ENCODE measurements at regions not wholly inside any gene's neighbourhood (a gene's known extent, or its start where the extent isn't known, plus 50 kb on each side); places are given as distances from the start of the nearest gene placed in this dataset.

- DNase-seq (ENCODE audit: low read depth in 1 of 2, low spot score in 1 of 2), result no peak
Measured at GRCh38 chr1:68963353-68963752, 466.5 kb upstream of the DEPDC1 start.

DNA sequence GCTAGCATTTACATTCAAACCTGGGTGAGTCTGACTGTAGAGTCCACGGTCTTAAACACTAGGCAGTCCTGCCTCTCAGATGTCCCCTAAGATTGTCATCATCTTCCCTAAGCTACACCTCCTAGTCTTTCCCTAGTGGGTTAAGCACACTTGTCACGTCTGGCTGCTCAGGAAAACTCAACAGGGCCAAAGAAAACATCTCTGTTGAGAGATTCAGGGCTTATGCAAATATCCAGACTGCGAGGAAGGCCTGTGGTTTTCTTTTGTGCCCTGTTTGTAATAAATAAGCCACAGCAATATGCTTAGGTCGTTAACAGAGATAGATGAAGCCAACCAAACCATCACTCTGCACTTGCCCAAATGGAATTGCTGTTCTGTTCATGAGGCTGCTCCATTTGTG is 472.6 kb upstream of the DEPDC1 start:
- TF ChIP-seq, protein P1, sequence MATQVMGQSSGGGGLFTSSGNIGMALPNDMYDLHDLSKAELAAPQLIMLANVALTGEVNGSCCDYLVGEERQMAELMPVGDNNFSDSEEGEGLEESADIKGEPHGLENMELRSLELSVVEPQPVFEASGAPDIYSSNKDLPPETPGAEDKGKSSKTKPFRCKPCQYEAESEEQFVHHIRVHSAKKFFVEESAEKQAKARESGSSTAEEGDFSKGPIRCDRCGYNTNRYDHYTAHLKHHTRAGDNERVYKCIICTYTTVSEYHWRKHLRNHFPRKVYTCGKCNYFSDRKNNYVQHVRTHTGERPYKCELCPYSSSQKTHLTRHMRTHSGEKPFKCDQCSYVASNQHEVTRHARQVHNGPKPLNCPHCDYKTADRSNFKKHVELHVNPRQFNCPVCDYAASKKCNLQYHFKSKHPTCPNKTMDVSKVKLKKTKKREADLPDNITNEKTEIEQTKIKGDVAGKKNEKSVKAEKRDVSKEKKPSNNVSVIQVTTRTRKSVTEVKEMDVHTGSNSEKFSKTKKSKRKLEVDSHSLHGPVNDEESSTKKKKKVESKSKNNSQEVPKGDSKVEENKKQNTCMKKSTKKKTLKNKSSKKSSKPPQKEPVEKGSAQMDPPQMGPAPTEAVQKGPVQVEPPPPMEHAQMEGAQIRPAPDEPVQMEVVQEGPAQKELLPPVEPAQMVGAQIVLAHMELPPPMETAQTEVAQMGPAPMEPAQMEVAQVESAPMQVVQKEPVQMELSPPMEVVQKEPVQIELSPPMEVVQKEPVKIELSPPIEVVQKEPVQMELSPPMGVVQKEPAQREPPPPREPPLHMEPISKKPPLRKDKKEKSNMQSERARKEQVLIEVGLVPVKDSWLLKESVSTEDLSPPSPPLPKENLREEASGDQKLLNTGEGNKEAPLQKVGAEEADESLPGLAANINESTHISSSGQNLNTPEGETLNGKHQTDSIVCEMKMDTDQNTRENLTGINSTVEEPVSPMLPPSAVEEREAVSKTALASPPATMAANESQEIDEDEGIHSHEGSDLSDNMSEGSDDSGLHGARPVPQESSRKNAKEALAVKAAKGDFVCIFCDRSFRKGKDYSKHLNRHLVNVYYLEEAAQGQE (IDR thresholded peaks at IDR 0.05; ENCODE audit: insufficient replicate concordance, low read depth), result no peak
- no peak for DNase-seq (ENCODE audit: low read depth in 1 of 2, low spot score in 1 of 2)
- no peak overlapping the region for H3K27ac ChIP-seq (replicated peaks)
- no peak overlapping the region for H3K4me3 ChIP-seq (replicated peaks; ENCODE audit: insufficient read depth, low read length)
- no peaks in the 10 kb centered on the region for H3K27me3 ChIP-seq (ENCODE audit: insufficient read depth, poor library complexity, severe bottlenecking)

More at GRCh38 chr1:68963353-68963752, 466.5 kb upstream of the DEPDC1 start:
- Histone ChIP-seq H3K4me3 (replicated peaks; ENCODE audit: insufficient read depth, low read length) (no peak overlapping the region), H3K27ac (replicated peaks) (no peak overlapping the region), H3K27me3 (ENCODE audit: insufficient read depth, poor library complexity, severe bottlenecking) (no peaks in the 10 kb centered on the region)
- TF ChIP-seq POLR2AphosphoS5 (IDR thresholded peaks at IDR 0.05; ENCODE audit: low read depth) (no peak), GABPA (IDR thresholded peaks at IDR 0.05; ENCODE audit: low read depth) (no peak), SPI1 (IDR thresholded peaks at IDR 0.05; ENCODE audit: borderline replicate concordance, low read depth) (no peak)
- TF ChIP-seq, protein P2, sequence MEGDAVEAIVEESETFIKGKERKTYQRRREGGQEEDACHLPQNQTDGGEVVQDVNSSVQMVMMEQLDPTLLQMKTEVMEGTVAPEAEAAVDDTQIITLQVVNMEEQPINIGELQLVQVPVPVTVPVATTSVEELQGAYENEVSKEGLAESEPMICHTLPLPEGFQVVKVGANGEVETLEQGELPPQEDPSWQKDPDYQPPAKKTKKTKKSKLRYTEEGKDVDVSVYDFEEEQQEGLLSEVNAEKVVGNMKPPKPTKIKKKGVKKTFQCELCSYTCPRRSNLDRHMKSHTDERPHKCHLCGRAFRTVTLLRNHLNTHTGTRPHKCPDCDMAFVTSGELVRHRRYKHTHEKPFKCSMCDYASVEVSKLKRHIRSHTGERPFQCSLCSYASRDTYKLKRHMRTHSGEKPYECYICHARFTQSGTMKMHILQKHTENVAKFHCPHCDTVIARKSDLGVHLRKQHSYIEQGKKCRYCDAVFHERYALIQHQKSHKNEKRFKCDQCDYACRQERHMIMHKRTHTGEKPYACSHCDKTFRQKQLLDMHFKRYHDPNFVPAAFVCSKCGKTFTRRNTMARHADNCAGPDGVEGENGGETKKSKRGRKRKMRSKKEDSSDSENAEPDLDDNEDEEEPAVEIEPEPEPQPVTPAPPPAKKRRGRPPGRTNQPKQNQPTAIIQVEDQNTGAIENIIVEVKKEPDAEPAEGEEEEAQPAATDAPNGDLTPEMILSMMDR (IDR thresholded peaks at IDR 0.05; ENCODE audit: insufficient read depth, low read length), result no peak
- TF ChIP-seq, protein P1 (IDR thresholded peaks at IDR 0.05; ENCODE audit: insufficient replicate concordance, low read depth), result no peak

DNA sequence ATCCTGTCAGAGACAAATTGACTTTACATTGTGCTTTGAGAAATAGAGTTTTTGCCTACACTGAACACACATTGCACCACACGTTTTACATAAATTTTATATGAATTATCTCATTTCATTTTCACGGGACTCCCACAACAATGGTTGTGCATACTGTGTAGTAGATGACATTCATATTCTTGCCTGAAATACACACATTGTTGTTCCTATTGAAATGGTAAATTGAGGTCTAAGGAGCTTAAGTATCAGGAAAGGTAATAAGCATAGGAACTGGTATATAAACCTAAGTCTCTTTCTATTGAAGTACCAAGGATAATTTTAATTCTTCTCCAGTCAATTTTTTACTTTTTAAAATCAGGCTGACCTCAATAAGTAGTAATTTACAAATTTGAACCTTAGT is 473.7 kb upstream of the DEPDC1 start:
- DNase-seq (ENCODE audit: low read depth in 1 of 2, low spot score in 1 of 2), result no peak
- no peak for TF ChIP-seq GABPA (IDR thresholded peaks at IDR 0.05; ENCODE audit: low read depth)
- TF ChIP-seq, protein P2 (IDR thresholded peaks at IDR 0.05; ENCODE audit: insufficient read depth, low read length), result no peak
- no peak for TF ChIP-seq POLR2AphosphoS5 (IDR thresholded peaks at IDR 0.05; ENCODE audit: low read depth)
- Histone ChIP-seq H3K4me3 (replicated peaks; ENCODE audit: insufficient read depth, low read length) (no peak overlapping the region), H3K27ac (replicated peaks) (no peak overlapping the region), H3K27me3 (ENCODE audit: insufficient read depth, poor library complexity, severe bottlenecking) (no peaks in the 10 kb centered on the region)

GRCh38 chr1:68973459-68974244 is 476.8 kb upstream of the DEPDC1 start:
- Histone ChIP-seq H3K4me3 (replicated peaks; ENCODE audit: insufficient read depth, low read length) (no peak overlapping the region), H3K27ac (replicated peaks) (no peak overlapping the region), H3K27me3 (ENCODE audit: insufficient read depth, poor library complexity, severe bottlenecking) (no peaks in the 10 kb centered on the region)
- no peak for DNase-seq (ENCODE audit: low read depth in 1 of 2, low spot score in 1 of 2)
- TF ChIP-seq, protein P2 (IDR thresholded peaks at IDR 0.05; ENCODE audit: insufficient read depth, low read length), result no peak
- no peak for TF ChIP-seq SPI1 (IDR thresholded peaks at IDR 0.05; ENCODE audit: borderline replicate concordance, low read depth)
- no peak for TF ChIP-seq POLR2AphosphoS5 (IDR thresholded peaks at IDR 0.05; ENCODE audit: low read depth)
- TF ChIP-seq, protein P1 (IDR thresholded peaks at IDR 0.05; ENCODE audit: insufficient replicate concordance, low read depth), result no peak
- no peak for TF ChIP-seq GABPA (IDR thresholded peaks at IDR 0.05; ENCODE audit: low read depth)

Measured in HL-60 (cell line).